WTC11 (cell line): ENCODE measurements at regions not wholly inside any gene's neighbourhood (a gene's known extent, or its start where the extent isn't known, plus 50 kb on each side); places are given as distances from the start of the nearest gene placed in this dataset.

Experiments
- NR3C1 ChIP-seq: sonication (generic); formaldehyde crosslinking; conservative IDR thresholded peaks from 2 replicates; pipeline ENCODE4 v1.8.1; 2023; ENCODE audit warnings: low read depth, mild to moderate bottlenecking, missing genetic modification reagents
- USF1 ChIP-seq: sonication (generic); formaldehyde crosslinking; IDR thresholded peaks from 2 replicates; pipeline ENCODE4 v1.8.0; 2022; ENCODE audit warnings: mild to moderate bottlenecking, missing genetic modification reagents
- ZNF416 ChIP-seq: fragments of 250-450 bp; sonication (Bioruptor Pico); IDR thresholded peaks from 2 replicates; pipeline ENCODE4 v1.9.0; 2021; ENCODE audit warnings: mild to moderate bottlenecking, inconsistent platforms
- TF ChIP-seq, protein P1 (sequence below): fragments of 200-600 bp; IDR thresholded peaks from 2 replicates; pipeline ENCODE4 v1.8.0; 2022; ENCODE audit warnings: antibody characterized with exemption

DNA sequence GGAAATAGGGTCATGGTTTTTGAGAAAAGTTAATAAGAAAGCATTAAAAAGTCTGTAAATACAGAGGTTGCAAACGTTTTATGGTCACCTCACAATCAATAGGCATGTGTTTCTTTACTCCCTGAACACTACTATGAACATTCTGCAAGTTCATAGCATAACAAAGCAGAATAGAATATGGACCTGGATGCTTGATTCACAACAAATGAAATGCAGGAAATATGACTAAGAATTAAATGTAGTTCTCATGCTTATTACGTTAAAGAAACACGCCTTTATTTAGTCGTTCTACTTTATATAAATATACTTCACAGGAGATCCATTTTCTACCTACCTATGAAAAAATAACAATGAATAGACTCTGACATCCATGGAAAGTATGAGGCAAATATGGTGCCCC is 344.0 kb downstream of the KCTD12 start:
- TF ChIP-seq USF1 (CRISPR knock-in tag) (no peak), ZNF416 (no peak), NR3C1 (no peak)
- TF ChIP-seq, protein P1, sequence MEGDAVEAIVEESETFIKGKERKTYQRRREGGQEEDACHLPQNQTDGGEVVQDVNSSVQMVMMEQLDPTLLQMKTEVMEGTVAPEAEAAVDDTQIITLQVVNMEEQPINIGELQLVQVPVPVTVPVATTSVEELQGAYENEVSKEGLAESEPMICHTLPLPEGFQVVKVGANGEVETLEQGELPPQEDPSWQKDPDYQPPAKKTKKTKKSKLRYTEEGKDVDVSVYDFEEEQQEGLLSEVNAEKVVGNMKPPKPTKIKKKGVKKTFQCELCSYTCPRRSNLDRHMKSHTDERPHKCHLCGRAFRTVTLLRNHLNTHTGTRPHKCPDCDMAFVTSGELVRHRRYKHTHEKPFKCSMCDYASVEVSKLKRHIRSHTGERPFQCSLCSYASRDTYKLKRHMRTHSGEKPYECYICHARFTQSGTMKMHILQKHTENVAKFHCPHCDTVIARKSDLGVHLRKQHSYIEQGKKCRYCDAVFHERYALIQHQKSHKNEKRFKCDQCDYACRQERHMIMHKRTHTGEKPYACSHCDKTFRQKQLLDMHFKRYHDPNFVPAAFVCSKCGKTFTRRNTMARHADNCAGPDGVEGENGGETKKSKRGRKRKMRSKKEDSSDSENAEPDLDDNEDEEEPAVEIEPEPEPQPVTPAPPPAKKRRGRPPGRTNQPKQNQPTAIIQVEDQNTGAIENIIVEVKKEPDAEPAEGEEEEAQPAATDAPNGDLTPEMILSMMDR = no peak
